WTC11 (cell line): ENCODE measurements at regions not wholly inside any gene's neighbourhood (a gene's known extent, or its start where the extent isn't known, plus 50 kb on each side); places are given as distances from the start of the nearest gene placed in this dataset.

Source experiments
- ATAC-seq: fragments of 200-7000 bp; cut with Tn5 transposase; 2 replicates; pipeline ENCODE4 v1.10.0; 2021; ENCODE audit warnings: mild to moderate bottlenecking, moderate library complexity
- CTCF ChIA-PET: fragments of 300-600 bp; sonication (Branson Sonifier 250); formaldehyde crosslinking; loops from one replicate; lab custom pipeline; 2021; ENCODE audit warnings: antibody characterized with exemption; lab: Charles Lee
- POLR2A ChIA-PET: fragments of 350-600 bp; sonication (Branson Sonifier 250); formaldehyde crosslinking; loops from one replicate; lab custom pipeline; 2021; ENCODE audit warnings: antibody characterized with exemption; lab: Charles Lee
- DNase-seq: peaks from one replicate; pipeline ENCODE4 v3.0.0; 2021; ENCODE audit warnings: low spot score
- H3K27ac Mint-ChIP-seq: 2 replicates; pipeline ENCODE4 v1.8.0; 2021; ENCODE audit warnings: mixed read lengths
- H3K27me3 Mint-ChIP-seq: 2 replicates; pipeline ENCODE4 v1.8.0; 2021; ENCODE audit warnings: low read depth, mild to moderate bottlenecking, moderate library complexity, mixed read lengths
- H3K36me3 Mint-ChIP-seq: 2 replicates; pipeline ENCODE4 v1.8.0; 2021; ENCODE audit warnings: mixed read lengths
- H3K4me1 Mint-ChIP-seq: 2 replicates; pipeline ENCODE4 v1.8.0; 2022; ENCODE audit warnings: mixed read lengths
- H3K4me3 Mint-ChIP-seq: 2 replicates; pipeline ENCODE4 v1.8.0; 2021; ENCODE audit warnings: mild to moderate bottlenecking, moderate library complexity, mixed read lengths
- H3K9me3 Mint-ChIP-seq: 2 replicates; pipeline ENCODE4 v1.8.0; 2021; ENCODE audit warnings: mixed read lengths
- CBFB ChIP-seq: sonication (generic); formaldehyde crosslinking; IDR thresholded peaks from 2 replicates; pipeline ENCODE4 v1.8.1; 2022; ENCODE audit warnings: mild to moderate bottlenecking, low read depth, missing genetic modification reagents
- CTCF ChIP-seq: fragments of 200-600 bp; IDR thresholded peaks from 2 replicates; pipeline ENCODE4 v1.8.0; 2022; ENCODE audit warnings: antibody characterized with exemption
- E2F5 ChIP-seq: sonication (generic); formaldehyde crosslinking; IDR thresholded peaks from 2 replicates; pipeline ENCODE4 v1.8.1; 2022; ENCODE audit warnings: mild to moderate bottlenecking, moderate library complexity, missing genetic modification reagents
- FOXP4 ChIP-seq: sonication (generic); formaldehyde crosslinking; IDR thresholded peaks from 2 replicates; pipeline ENCODE4 v1.8.0; 2022; ENCODE audit warnings: mild to moderate bottlenecking, missing genetic modification reagents
- HMGA2 ChIP-seq: fragments of 250-450 bp; sonication (Bioruptor Pico); IDR thresholded peaks from 2 replicates; pipeline ENCODE4 v1.4.0; 2021; ENCODE audit warnings: mild to moderate bottlenecking, moderate library complexity
- MXD4 ChIP-seq: fragments of 250-450 bp; sonication (Bioruptor Pico); IDR thresholded peaks from 2 replicates; pipeline ENCODE4 v1.8.0; 2021; ENCODE audit warnings: mild to moderate bottlenecking, moderate library complexity, borderline replicate concordance
- NFYB ChIP-seq: sonication (generic); formaldehyde crosslinking; conservative IDR thresholded peaks from 2 replicates; pipeline ENCODE4 v1.8.0; 2022; ENCODE audit warnings: low read depth, missing genetic modification reagents
- OVOL2 ChIP-seq: fragments of 250-450 bp; sonication (Bioruptor Pico); IDR thresholded peaks from 2 replicates; pipeline ENCODE4 v1.9.0; 2021; ENCODE audit warnings: mild to moderate bottlenecking, borderline replicate concordance
- PRRX2 ChIP-seq: fragments of 250-450 bp; sonication (Bioruptor Pico); IDR thresholded peaks from 2 replicates; pipeline ENCODE4 v1.8.0; 2021; ENCODE audit warnings: mild to moderate bottlenecking
- SMAD3 ChIP-seq: sonication (generic); formaldehyde crosslinking; IDR thresholded peaks from 2 replicates; pipeline ENCODE4 v1.8.0; 2022; ENCODE audit warnings: missing genetic modification reagents, mild to moderate bottlenecking, borderline replicate concordance
- SMAD4 ChIP-seq: sonication (generic); formaldehyde crosslinking; IDR thresholded peaks from 2 replicates; pipeline ENCODE4 v1.8.0; 2022; ENCODE audit warnings: mild to moderate bottlenecking, missing genetic modification reagents
- SOX15 ChIP-seq: fragments of 250-450 bp; sonication (Bioruptor Pico); IDR thresholded peaks from 2 replicates; pipeline ENCODE4 v1.9.0; 2021; ENCODE audit warnings: mild to moderate bottlenecking
- TCF7 ChIP-seq: sonication (generic); formaldehyde crosslinking; IDR thresholded peaks from 2 replicates; pipeline ENCODE4 v1.8.0; 2022; ENCODE audit warnings: mild to moderate bottlenecking, low read depth, missing genetic modification reagents, moderate library complexity
- TEAD4 ChIP-seq: sonication (generic); formaldehyde crosslinking; IDR thresholded peaks from 2 replicates; pipeline ENCODE4 v1.8.0; 2022; ENCODE audit warnings: mild to moderate bottlenecking, missing genetic modification reagents
- ZNF121 ChIP-seq: sonication (generic); formaldehyde crosslinking; IDR thresholded peaks from 2 replicates; pipeline ENCODE4 v1.8.0; 2023; ENCODE audit warnings: missing genetic modification reagents
- ZNF219 ChIP-seq: sonication (generic); formaldehyde crosslinking; IDR thresholded peaks from 2 replicates; pipeline ENCODE4 v1.8.0; 2023; ENCODE audit warnings: missing genetic modification reagents, mild to moderate bottlenecking, borderline replicate concordance
- ZNF263 ChIP-seq: sonication (generic); formaldehyde crosslinking; IDR thresholded peaks from 2 replicates; pipeline ENCODE4 v1.8.1; 2022; ENCODE audit warnings: low read depth, mild to moderate bottlenecking, moderate library complexity, missing genetic modification reagents
- ZNF281 ChIP-seq: sonication (generic); formaldehyde crosslinking; IDR thresholded peaks from 2 replicates; pipeline ENCODE4 v1.8.0; 2023; ENCODE audit warnings: mild to moderate bottlenecking, missing genetic modification reagents
- ZNF396 ChIP-seq: fragments of 250-450 bp; sonication (Bioruptor Pico); IDR thresholded peaks from 2 replicates; pipeline ENCODE4 v1.8.0; 2021; ENCODE audit warnings: mild to moderate bottlenecking, moderate library complexity, borderline replicate concordance
- ZNF423 ChIP-seq: fragments of 250-450 bp; sonication (Bioruptor Pico); IDR thresholded peaks from 2 replicates; pipeline ENCODE4 v2.1.2; 2022; ENCODE audit warnings: mild to moderate bottlenecking, moderate library complexity
- ZNF425 ChIP-seq: fragments of 250-450 bp; sonication (Bioruptor Pico); conservative IDR thresholded peaks from 2 replicates; pipeline ENCODE4 v1.9.0; 2021; ENCODE audit warnings: mild to moderate bottlenecking

- TF ChIP-seq ZNF281 (no peak), HMGA2 (no peak), CBFB (no peak), TCF7 (CRISPR knock-in tag) (no peak)
Measured at GRCh38 chr22:48424661-48425060, 1403.0 kb downstream of the BRD1 start (continued).

- ATAC-seq = no peak
- H3K36me3 Mint-ChIP-seq = no peaks in the 10 kb centered on the region
- ChIA-PET CTCF (no interaction called here), POLR2A (no interaction called here)
- H3K27me3 Mint-ChIP-seq = no peaks in the 10 kb centered on the region
- H3K4me1 Mint-ChIP-seq = peaks cover 8% of the 10 kb centered on the region
- H3K9me3 Mint-ChIP-seq = no peaks in the 10 kb centered on the region
- TF ChIP-seq TEAD4 (CRISPR knock-in tag) = no peak
- TF ChIP-seq ZNF219 = no peak
- TF ChIP-seq ZNF423 (CRISPR knock-in tag) = no peak
- TF ChIP-seq SMAD3 = no peak
- no peak for TF ChIP-seq OVOL2 (CRISPR knock-in tag)
- TF ChIP-seq SOX15 (CRISPR knock-in tag) = no peak
- TF ChIP-seq CTCF = no peak
- TF ChIP-seq FOXP4 (CRISPR knock-in tag) = no peak
- no peak for TF ChIP-seq ZNF396 (CRISPR knock-in tag)
- TF ChIP-seq ZNF425 (CRISPR knock-in tag) = no peak
- DNase-seq = no peak
- no peak overlapping the region for H3K27ac Mint-ChIP-seq
- H3K4me3 Mint-ChIP-seq = no peak overlapping the region
Measured at GRCh38 chr22:48424201-48424627, 1403.5 kb downstream of the BRD1 start.

- Mint-ChIP-seq H3K9me3 (no peaks in the 10 kb centered on the region), H3K36me3 (no peaks in the 10 kb centered on the region), H3K27me3 (no peaks in the 10 kb centered on the region), H3K27ac (no peak overlapping the region), H3K4me1 (peaks cover 3% of the 10 kb centered on the region), H3K4me3 (no peak overlapping the region)
- POLR2A ChIA-PET = no interaction called here
- CTCF ChIA-PET = no interaction called here
- TF ChIP-seq E2F5 (CRISPR knock-in tag) (no peak), NFYB (CRISPR knock-in tag) (no peak), MXD4 (CRISPR knock-in tag) (no peak), HMGA2 (no peak), OVOL2 (CRISPR knock-in tag) (no peak), TCF7 (CRISPR knock-in tag) (no peak), PRRX2 (CRISPR knock-in tag) (no peak), ZNF121 (no peak), ZNF263 (CRISPR knock-in tag) (no peak), SMAD4 (no peak)
- no peak for ATAC-seq
- no peak for DNase-seq
Measured at GRCh38 chr22:48423481-48423911, 1404.2 kb downstream of the BRD1 start.
